ENCODE measurements at regions not wholly inside any gene's neighbourhood (a gene's known extent, or its start where the extent isn't known, plus 50 kb on each side); places are given as distances from the start of the nearest gene placed in this dataset.

DNA sequence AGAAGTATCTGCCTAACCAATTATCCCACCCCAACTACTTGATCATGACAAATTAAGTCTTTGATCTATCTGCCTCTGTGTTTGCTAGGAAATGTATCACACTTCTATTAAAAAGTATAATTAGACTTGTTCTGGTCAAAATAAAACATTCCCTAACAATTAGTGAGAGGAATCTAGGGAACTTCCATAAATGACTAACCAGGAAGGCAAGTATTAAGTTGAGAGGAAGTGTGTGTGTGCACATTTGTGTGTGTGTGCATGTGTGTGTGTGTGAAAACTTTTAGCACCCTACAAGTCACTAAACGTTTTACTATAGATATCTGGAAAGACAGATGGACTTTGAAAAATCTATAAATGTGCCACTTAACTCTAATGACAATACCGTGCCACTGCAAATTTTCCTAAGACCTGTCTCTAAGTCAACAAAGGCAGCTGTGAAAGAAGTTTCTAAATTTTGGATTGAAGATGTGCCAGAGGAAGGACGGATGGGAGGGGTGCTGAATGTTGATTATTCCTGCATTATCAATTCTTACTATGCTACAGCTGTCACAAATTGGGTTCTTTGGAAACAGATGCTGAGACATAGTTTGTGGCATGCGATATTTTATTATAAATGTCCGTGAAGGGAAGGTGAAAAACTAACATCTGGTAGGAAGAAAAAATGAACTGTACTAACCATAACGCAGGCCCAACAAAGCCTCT, 567.1 kb downstream of the PTPRC start:
- TF ChIP-seq EZH2 (IDR thresholded peaks at IDR 0.05; ENCODE audit: borderline replicate concordance, low read depth, low read length, severe bottlenecking), result no peak
- TF ChIP-seq, protein P1, sequence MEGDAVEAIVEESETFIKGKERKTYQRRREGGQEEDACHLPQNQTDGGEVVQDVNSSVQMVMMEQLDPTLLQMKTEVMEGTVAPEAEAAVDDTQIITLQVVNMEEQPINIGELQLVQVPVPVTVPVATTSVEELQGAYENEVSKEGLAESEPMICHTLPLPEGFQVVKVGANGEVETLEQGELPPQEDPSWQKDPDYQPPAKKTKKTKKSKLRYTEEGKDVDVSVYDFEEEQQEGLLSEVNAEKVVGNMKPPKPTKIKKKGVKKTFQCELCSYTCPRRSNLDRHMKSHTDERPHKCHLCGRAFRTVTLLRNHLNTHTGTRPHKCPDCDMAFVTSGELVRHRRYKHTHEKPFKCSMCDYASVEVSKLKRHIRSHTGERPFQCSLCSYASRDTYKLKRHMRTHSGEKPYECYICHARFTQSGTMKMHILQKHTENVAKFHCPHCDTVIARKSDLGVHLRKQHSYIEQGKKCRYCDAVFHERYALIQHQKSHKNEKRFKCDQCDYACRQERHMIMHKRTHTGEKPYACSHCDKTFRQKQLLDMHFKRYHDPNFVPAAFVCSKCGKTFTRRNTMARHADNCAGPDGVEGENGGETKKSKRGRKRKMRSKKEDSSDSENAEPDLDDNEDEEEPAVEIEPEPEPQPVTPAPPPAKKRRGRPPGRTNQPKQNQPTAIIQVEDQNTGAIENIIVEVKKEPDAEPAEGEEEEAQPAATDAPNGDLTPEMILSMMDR (IDR thresholded peaks at IDR 0.05; ENCODE audit: borderline replicate concordance, extremely low read depth, low read length, poor library complexity, severe bottlenecking), result no peak

Data from DND-41 (cell line).